Spleen (tissue), 7 donors: ENCODE measurements at regions not wholly inside any gene's neighbourhood (a gene's known extent, or its start where the extent isn't known, plus 50 kb on each side); places are given as distances from the start of the nearest gene placed in this dataset.

Experiments used
- CTCF ChIP-seq, 11 experiments: fragments of 200-600 bp in 7 of 11; fragments of 450-650 bp in 4 of 11; sonication (generic) in 4 of 11; IDR thresholded peaks in 8 of 11; conservative IDR thresholded peaks in 3 of 11; 1 replicate in 7 of 11; 2 replicates in 4 of 11; pipeline versions ENCODE4 v1.4.0 to v1.8.0; 2016 to 2021; ENCODE audit warnings: antibody characterized with exemption in 11 of 11, inconsistent platforms in 4 of 11, mild to moderate bottlenecking in 1 of 11
- POLR2A ChIP-seq, 3 donors: fragments of 450-650 bp; IDR thresholded peaks; one replicate each; pipeline ENCODE4 v1.5.1; 2017; ENCODE audit warnings: antibody characterized with exemption in 3 of 3, mild to moderate bottlenecking in 1 of 3
- POLR2AphosphoS5 ChIP-seq, 3 donors: sonication (generic); formaldehyde crosslinking; IDR thresholded peaks; one replicate each; pipeline ENCODE4 v1.5.1; 2017; ENCODE audit warnings: antibody characterized with exemption in 3 of 3
- donor health status: DM: no; HTN: no; CAD: no; lungs with moderate emphysema.
- donor health status: DM: no; HTN: no; CAD: no.
- donor health status: DM: no; HTN: no; CAD: no.

- no peak for TF ChIP-seq CTCF (IDR thresholded peaks at IDR 0.05 in 8 of 11, conservative IDR thresholded peaks at IDR 0.05 in 3 of 11)
- no peak for TF ChIP-seq POLR2A (IDR thresholded peaks at IDR 0.05)
- TF ChIP-seq POLR2AphosphoS5 (IDR thresholded peaks at IDR 0.05) = no peak
Measured at GRCh38 chr11:93606721-93607120, 54.8 kb upstream of the CEP295 start.
